Thyroid gland (tissue), 4 donors: ENCODE measurements at regions not wholly inside any gene's neighbourhood (a gene's known extent, or its start where the extent isn't known, plus 50 kb on each side); places are given as distances from the start of the nearest gene placed in this dataset.
"Not testable (repeated sequence)": the region's sequence is repeated elsewhere in the genome, so short reads cannot be mapped to it uniquely, and the experiment has no call there.

ENCODE experiments used
- DNase-seq, 2 donors: peaks; one replicate each; pipeline ENCODE4 v3.0.0-alpha.2; 2019
- H3K27ac ChIP-seq, 3 donors: fragments of 200-600 bp; sonication (generic); 1 replicate in 2 of 3; 2 replicates in 1 of 3; pipeline ENCODE4 v1.5.1; 2016 to 2019; ENCODE audit warnings: mild to moderate bottlenecking in 1 of 3, moderate library complexity in 1 of 3
- H3K27me3 ChIP-seq: fragments of 200-600 bp; sonication (generic); one replicate; pipeline ENCODE4 v1.5.1; 2019
- H3K36me3 ChIP-seq, 2 donors: fragments of 200-600 bp; sonication (generic); one replicate each; pipeline ENCODE4 v1.5.1; 2016 to 2019
- H3K4me1 ChIP-seq, 2 donors: fragments of 200-600 bp; sonication (generic); one replicate each; pipeline ENCODE4 v1.5.1; 2017 to 2019
- H3K4me3 ChIP-seq, 3 donors: fragments of 200-600 bp; sonication (generic); replicated peaks in 1 of 3; 1 replicate in 2 of 3; 2 replicates in 1 of 3; pipeline ENCODE4 v1.5.1; 2016; ENCODE audit warnings: mild to moderate bottlenecking in 1 of 3
- H3K9me3 ChIP-seq: fragments of 200-600 bp; sonication (generic); one replicate; pipeline ENCODE4 v1.5.1; 2017
- POLR2A ChIP-seq, 2 donors: fragments of 450-650 bp; IDR thresholded peaks; one replicate each; pipeline ENCODE4 v1.6.1; 2017; ENCODE audit warnings: antibody characterized with exemption in 2 of 2, mild to moderate bottlenecking in 2 of 2, moderate library complexity in 1 of 2
- WGBS, 2 donors: methylation state at CpG; one replicate each; pipeline ENCODE4 v1.1.5; 2017; 5-methylcytosine and 5-hydroxymethylcytosine counted together
- intact Hi-C: fragments of 100-400 bp; cut with DNase I; formaldehyde crosslinking; loops from one replicate; pipeline ENCODE4 v1.15.1; 2023
- TF ChIP-seq, protein P1 (sequence below), 6 experiments: fragments of 200-600 bp in 3 of 6; fragments of 450-650 bp in 3 of 6; sonication (generic) in 3 of 6; IDR thresholded peaks; one replicate each; pipeline ENCODE4 v1.5.1; 2016 to 2019; ENCODE audit warnings: antibody characterized with exemption in 6 of 6, mild to moderate bottlenecking in 2 of 6, inconsistent platforms in 1 of 6, moderate library complexity in 1 of 6

DNA sequence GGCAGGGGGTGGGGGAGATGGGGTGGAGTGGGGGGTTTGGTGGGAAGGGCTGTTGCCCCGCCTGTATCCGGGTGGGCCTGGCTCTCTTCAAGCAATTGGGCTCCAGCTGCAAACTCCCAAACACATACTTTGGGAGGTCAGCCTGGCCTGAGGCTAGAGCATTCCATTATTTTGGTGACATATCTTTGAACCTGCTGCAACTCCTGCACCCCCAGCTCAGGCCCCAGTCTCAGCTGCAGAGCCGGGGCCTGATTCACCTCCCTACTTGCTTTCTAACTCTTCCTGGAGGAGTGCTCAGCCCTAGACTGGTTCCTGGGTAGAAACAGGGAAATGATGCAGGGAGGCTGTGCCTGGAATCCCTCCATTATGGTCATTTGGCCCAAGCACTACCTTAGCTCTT is 140.8 kb upstream of the PRR23C start:
- TF ChIP-seq POLR2A (IDR thresholded peaks at IDR 0.05): no peak
- Histone ChIP-seq H3K27me3 (no peaks in the 10 kb centered on the region), H3K27ac (no peak overlapping the region), H3K36me3 (no peaks in the 10 kb centered on the region), H3K4me3 (no peak overlapping the region), H3K4me1 (no peaks in the 10 kb centered on the region), H3K9me3 (no peaks in the 10 kb centered on the region)
- intact Hi-C loops: no loop called here
- DNase-seq: no peak
- 85 to 88% methylated on average over 2 to 3 of the region's 3 CpGs for WGBS, 2 donors

DNA sequence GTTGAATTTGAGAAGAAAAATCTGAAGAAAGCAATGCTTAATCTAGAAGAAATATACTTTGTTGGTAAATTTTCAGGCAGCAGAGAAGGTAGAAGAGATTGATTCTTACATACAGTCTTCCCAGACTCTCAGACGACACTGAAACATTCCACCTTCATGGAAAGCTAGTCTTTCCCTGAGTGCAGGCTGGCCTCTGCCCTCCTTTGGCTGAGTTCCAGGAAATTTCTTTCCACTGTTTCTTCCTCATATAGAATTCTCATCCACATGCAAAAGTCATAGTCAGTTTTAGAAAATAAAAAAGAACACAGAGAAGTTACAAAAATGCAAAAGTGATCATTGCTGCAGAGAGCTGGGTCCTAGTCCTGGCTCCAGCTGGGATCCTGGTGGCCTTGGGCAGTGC is 142.5 kb upstream of the PRR23C start:
- Histone ChIP-seq H3K9me3 (no peaks in the 10 kb centered on the region), H3K27ac (no peak overlapping the region), H3K36me3 (no peaks in the 10 kb centered on the region), H3K27me3 (no peaks in the 10 kb centered on the region), H3K4me1 (no peaks in the 10 kb centered on the region), H3K4me3 (no peak overlapping the region)
- intact Hi-C loops: no loop called here
- WGBS, 2 donors: 31 to 51% methylated on average over 1 of the region's 1 CpG
- no peak for DNase-seq
- TF ChIP-seq POLR2A (IDR thresholded peaks at IDR 0.05): no peak
- TF ChIP-seq, protein P1, sequence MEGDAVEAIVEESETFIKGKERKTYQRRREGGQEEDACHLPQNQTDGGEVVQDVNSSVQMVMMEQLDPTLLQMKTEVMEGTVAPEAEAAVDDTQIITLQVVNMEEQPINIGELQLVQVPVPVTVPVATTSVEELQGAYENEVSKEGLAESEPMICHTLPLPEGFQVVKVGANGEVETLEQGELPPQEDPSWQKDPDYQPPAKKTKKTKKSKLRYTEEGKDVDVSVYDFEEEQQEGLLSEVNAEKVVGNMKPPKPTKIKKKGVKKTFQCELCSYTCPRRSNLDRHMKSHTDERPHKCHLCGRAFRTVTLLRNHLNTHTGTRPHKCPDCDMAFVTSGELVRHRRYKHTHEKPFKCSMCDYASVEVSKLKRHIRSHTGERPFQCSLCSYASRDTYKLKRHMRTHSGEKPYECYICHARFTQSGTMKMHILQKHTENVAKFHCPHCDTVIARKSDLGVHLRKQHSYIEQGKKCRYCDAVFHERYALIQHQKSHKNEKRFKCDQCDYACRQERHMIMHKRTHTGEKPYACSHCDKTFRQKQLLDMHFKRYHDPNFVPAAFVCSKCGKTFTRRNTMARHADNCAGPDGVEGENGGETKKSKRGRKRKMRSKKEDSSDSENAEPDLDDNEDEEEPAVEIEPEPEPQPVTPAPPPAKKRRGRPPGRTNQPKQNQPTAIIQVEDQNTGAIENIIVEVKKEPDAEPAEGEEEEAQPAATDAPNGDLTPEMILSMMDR (IDR thresholded peaks at IDR 0.05): no peak

DNA sequence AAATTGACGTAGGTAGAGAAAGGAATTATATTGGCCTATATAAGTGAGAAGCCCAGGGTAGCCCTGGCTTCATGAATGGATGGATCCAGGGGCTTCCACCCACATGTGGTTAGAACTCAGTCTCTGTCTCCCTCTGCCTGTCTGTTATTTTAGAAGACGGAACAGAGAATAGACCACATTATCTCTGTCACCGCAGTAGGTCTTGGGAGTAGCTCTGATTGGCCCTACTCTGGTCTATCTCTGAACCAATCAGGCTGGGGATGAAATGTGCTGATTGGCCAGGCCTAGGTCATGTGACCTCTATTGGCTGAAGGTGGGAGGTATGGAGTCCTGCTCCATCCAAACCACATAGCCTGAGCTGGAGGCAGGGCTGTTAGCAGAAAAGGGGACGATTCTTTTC is 143.0 kb upstream of the PRR23C start:
- DNase-seq: no peak
- TF ChIP-seq POLR2A (IDR thresholded peaks at IDR 0.05): no peak
- TF ChIP-seq, protein P1 (IDR thresholded peaks at IDR 0.05): no peak
- 91 to 92% methylated on average over 4 of the region's 4 CpGs for WGBS, 2 donors
- H3K4me1 ChIP-seq: no peaks in the 10 kb centered on the region
- H3K9me3 ChIP-seq: no peaks in the 10 kb centered on the region
- no peak overlapping the region for H3K27ac ChIP-seq
- no peaks in the 10 kb centered on the region for H3K27me3 ChIP-seq
- intact Hi-C loops: no loop called here
- H3K36me3 ChIP-seq: no peaks in the 10 kb centered on the region
- H3K4me3 ChIP-seq: no peak overlapping the region

DNA sequence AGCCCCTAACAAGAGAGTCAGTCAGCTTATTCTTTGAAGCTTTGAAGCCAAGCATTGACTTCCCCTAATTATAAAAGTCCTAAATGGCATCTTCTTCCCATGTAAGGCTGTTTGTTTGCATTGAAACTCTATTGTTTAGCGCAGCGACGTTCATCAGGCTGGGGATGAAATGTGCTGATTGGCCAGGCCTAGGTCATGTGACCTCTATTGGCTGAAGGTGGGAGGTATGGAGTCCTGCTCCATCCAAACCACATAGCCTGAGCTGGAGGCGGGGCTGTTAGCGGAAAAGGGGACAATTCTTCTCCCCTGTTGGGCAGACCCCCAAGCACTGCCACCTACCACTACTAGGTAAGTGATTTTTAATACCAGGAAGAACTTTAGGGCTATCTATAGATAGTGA is 145.3 kb upstream of the PRR23C start:
- Histone ChIP-seq H3K36me3 (no peaks in the 10 kb centered on the region), H3K27me3 (no peaks in the 10 kb centered on the region), H3K4me3 (no peak overlapping the region), H3K9me3 (no peaks in the 10 kb centered on the region), H3K4me1 (no peaks in the 10 kb centered on the region), H3K27ac (no peak overlapping the region)
- TF ChIP-seq, protein P1 (IDR thresholded peaks at IDR 0.05): no peak
- TF ChIP-seq POLR2A (IDR thresholded peaks at IDR 0.05): no peak
- WGBS, 2 donors: 93 to 95% methylated on average over 5 of the region's 5 CpGs
- DNase-seq: no peak
- intact Hi-C loops: no loop called here

DNA sequence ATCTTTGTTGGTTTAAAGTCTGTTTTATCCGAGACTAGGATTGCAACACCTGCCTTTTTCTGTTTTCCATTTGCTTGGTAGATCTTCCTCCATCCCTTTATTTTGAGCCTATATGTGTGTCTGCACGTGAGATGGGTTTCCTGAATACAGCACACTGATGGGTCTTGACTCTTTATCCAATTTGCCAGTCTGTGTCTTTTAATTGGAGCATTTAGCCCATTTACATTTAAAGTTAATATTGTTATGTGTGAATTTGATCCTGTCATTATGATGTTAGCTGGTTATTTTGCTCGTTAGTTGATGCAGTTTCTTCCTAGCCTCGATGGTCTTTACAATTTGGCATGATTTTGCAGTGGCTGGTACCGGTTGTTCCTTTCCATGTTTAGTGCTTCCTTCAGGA is 149.4 kb upstream of the MRPS22 start:
- H3K9me3 ChIP-seq, DNase-seq, H3K36me3 ChIP-seq, H3K4me1 ChIP-seq, H3K4me3 ChIP-seq, H3K27ac ChIP-seq, H3K27me3 ChIP-seq, intact Hi-C loops: not testable (repeated sequence)
- WGBS, 2 donors: 83 to 85% methylated on average over 2 to 4 of the region's 5 CpGs

DNA sequence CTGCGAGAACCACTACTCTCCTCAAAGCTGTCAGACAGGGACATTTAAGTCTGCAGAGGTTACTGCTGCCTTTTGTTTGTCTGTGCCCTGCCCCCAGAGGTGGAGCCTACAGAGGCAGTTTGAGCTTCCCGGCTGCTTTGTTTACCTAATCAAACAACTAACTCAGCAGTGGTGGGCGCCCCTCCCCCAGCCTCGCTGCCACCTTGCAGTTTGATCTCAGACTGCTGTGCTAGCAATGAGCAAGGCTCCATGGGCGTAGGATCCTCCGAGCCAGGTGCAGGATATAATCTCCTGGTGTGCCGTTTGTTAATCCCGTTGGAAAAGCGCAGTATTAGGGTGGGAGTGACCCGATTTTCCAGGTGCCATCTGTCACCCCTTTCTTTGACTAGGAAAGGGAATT is 147.7 kb upstream of the MRPS22 start:
- H3K27me3 ChIP-seq, H3K36me3 ChIP-seq, H3K27ac ChIP-seq, H3K4me1 ChIP-seq, H3K4me3 ChIP-seq, DNase-seq, H3K9me3 ChIP-seq, intact Hi-C loops: not testable (repeated sequence)
- WGBS, 2 donors: 89 to 95% methylated on average over 8 to 10 of the region's 10 CpGs

DNA sequence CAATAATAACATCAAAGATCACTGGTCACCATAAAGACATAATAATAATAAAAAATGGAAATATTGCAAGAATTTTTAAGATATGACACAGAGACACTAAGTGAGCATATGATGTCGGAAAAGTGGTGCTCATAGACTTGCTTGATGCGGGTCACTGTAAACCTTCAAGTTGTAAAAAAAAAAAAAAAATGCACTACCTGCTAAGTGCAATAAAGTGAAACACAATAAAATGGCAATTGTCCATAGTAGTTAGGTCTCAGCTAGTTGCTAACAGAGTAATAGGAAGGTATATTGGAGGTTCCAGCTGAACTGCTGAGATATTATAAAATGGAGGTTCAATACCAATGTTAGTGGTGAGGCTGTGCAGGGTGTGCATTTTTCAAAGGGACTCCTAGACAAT is 146.6 kb upstream of the MRPS22 start:
- H3K27ac ChIP-seq: no peak overlapping the region
- H3K36me3 ChIP-seq: no peaks in the 10 kb centered on the region
- H3K9me3 ChIP-seq: no peaks in the 10 kb centered on the region
- no peaks in the 10 kb centered on the region for H3K27me3 ChIP-seq
- intact Hi-C loops: no loop called here
- TF ChIP-seq, protein P1 (IDR thresholded peaks at IDR 0.05): no peak
- no peak for TF ChIP-seq POLR2A (IDR thresholded peaks at IDR 0.05)
- no peak overlapping the region for H3K4me3 ChIP-seq
- DNase-seq: no peak
- 94 to 97% methylated on average over 2 of the region's 2 CpGs for WGBS, 2 donors
- no peaks in the 10 kb centered on the region for H3K4me1 ChIP-seq
